ENCODE measurements at regions not wholly inside any gene's neighbourhood (a gene's known extent, or its start where the extent isn't known, plus 50 kb on each side); places are given as distances from the start of the nearest gene placed in this dataset.

- no peak for FAIRE-seq
- no peak for DNase-seq (ENCODE audit: insufficient read length, low spot score)
- no peak for TF ChIP-seq POLR2A (IDR thresholded peaks at IDR 0.05; ENCODE audit: low read depth, low read length)
- no peak for TF ChIP-seq POLR2AphosphoS5 (IDR thresholded peaks at IDR 0.05; ENCODE audit: low read depth, low read length)
- TF ChIP-seq SPI1 (IDR thresholded peaks at IDR 0.05; ENCODE audit: low read depth, low read length), result no peak
- no peak for TF ChIP-seq POU2F2 (IDR thresholded peaks at IDR 0.05; ENCODE audit: low read depth, low read length)
- TF ChIP-seq TAF1 (IDR thresholded peaks at IDR 0.05; ENCODE audit: low read depth, low read length), result no peak
- TF ChIP-seq PAX5 (IDR thresholded peaks at IDR 0.05; ENCODE audit: insufficient read depth, low read length, severe bottlenecking), result no peak
Observed at GRCh38 chr20:52533401-52533800, 341.8 kb upstream of the ZFP64 start.

- DNase-seq (ENCODE audit: insufficient read length, low spot score), result no peak
- no peak for FAIRE-seq
- TF ChIP-seq POLR2AphosphoS5 (IDR thresholded peaks at IDR 0.05; ENCODE audit: low read depth, low read length), result no peak
- no peak for TF ChIP-seq SPI1 (IDR thresholded peaks at IDR 0.05; ENCODE audit: low read depth, low read length)
Observed at GRCh38 chr20:52532674-52533073, 341.1 kb upstream of the ZFP64 start.

GRCh38 chr20:52530571-52530970 lies 339.0 kb upstream of the ZFP64 start:
- DNase-seq (ENCODE audit: insufficient read length, low spot score) (no peak), FAIRE-seq (no peak)
- TF ChIP-seq PAX5 (IDR thresholded peaks at IDR 0.05; ENCODE audit: insufficient read depth, low read length, severe bottlenecking) (no peak), TAF1 (IDR thresholded peaks at IDR 0.05; ENCODE audit: low read depth, low read length) (no peak), POLR2A (IDR thresholded peaks at IDR 0.05; ENCODE audit: low read depth, low read length) (no peak), POU2F2 (IDR thresholded peaks at IDR 0.05; ENCODE audit: low read depth, low read length) (no peak), POLR2AphosphoS5 (IDR thresholded peaks at IDR 0.05; ENCODE audit: low read depth, low read length) (no peak), SPI1 (IDR thresholded peaks at IDR 0.05; ENCODE audit: low read depth, low read length) (no peak)

GRCh38 chr20:52529826-52530225 lies 338.2 kb upstream of the ZFP64 start:
- FAIRE-seq (no peak), DNase-seq (ENCODE audit: insufficient read length, low spot score) (no peak)
- TF ChIP-seq POLR2AphosphoS5 (IDR thresholded peaks at IDR 0.05; ENCODE audit: low read depth, low read length) (no peak), SPI1 (IDR thresholded peaks at IDR 0.05; ENCODE audit: low read depth, low read length) (no peak), PAX5 (IDR thresholded peaks at IDR 0.05; ENCODE audit: insufficient read depth, low read length, severe bottlenecking) (no peak), POLR2A (IDR thresholded peaks at IDR 0.05; ENCODE audit: low read depth, low read length) (no peak), TAF1 (IDR thresholded peaks at IDR 0.05; ENCODE audit: low read depth, low read length) (no peak), POU2F2 (IDR thresholded peaks at IDR 0.05; ENCODE audit: low read depth, low read length) (no peak)

- FAIRE-seq, result no peak
Observed at GRCh38 chr20:52524861-52525260, 333.3 kb upstream of the ZFP64 start.

GRCh38 chr20:52518735-52519134 lies 327.2 kb upstream of the ZFP64 start:
- DNase-seq (ENCODE audit: insufficient read length, low spot score), result no peak
- no peak for TF ChIP-seq POU2F2 (IDR thresholded peaks at IDR 0.05; ENCODE audit: low read depth, low read length)
- no peak for TF ChIP-seq TAF1 (IDR thresholded peaks at IDR 0.05; ENCODE audit: low read depth, low read length)
- FAIRE-seq, result no peak

More at GRCh38 chr20:52524861-52525260, 333.3 kb upstream of the ZFP64 start:
- DNase-seq (ENCODE audit: insufficient read length, low spot score), result no peak
- no peak for TF ChIP-seq SPI1 (IDR thresholded peaks at IDR 0.05; ENCODE audit: low read depth, low read length)
- no peak for TF ChIP-seq TAF1 (IDR thresholded peaks at IDR 0.05; ENCODE audit: low read depth, low read length)
- TF ChIP-seq POU2F2 (IDR thresholded peaks at IDR 0.05; ENCODE audit: low read depth, low read length), result no peak
- no peak for TF ChIP-seq POLR2A (IDR thresholded peaks at IDR 0.05; ENCODE audit: low read depth, low read length)
- TF ChIP-seq PAX5 (IDR thresholded peaks at IDR 0.05; ENCODE audit: insufficient read depth, low read length, severe bottlenecking), result no peak
- TF ChIP-seq POLR2AphosphoS5 (IDR thresholded peaks at IDR 0.05; ENCODE audit: low read depth, low read length), result no peak

GRCh38 chr20:52515877-52516276 lies 324.3 kb upstream of the ZFP64 start:
- TF ChIP-seq POLR2AphosphoS5 (IDR thresholded peaks at IDR 0.05; ENCODE audit: low read depth, low read length), result no peak
- TF ChIP-seq TAF1 (IDR thresholded peaks at IDR 0.05; ENCODE audit: low read depth, low read length), result no peak
- no peak for TF ChIP-seq SPI1 (IDR thresholded peaks at IDR 0.05; ENCODE audit: low read depth, low read length)
- TF ChIP-seq PAX5 (IDR thresholded peaks at IDR 0.05; ENCODE audit: insufficient read depth, low read length, severe bottlenecking), result no peak
- TF ChIP-seq POU2F2 (IDR thresholded peaks at IDR 0.05; ENCODE audit: low read depth, low read length), result no peak
- no peak for TF ChIP-seq POLR2A (IDR thresholded peaks at IDR 0.05; ENCODE audit: low read depth, low read length)
- FAIRE-seq (no peak), DNase-seq (ENCODE audit: insufficient read length, low spot score) (no peak)

GRCh38 chr20:52500157-52500556 lies 308.6 kb upstream of the ZFP64 start:
- TF ChIP-seq PAX5 (IDR thresholded peaks at IDR 0.05; ENCODE audit: insufficient read depth, low read length, severe bottlenecking) (no peak), SPI1 (IDR thresholded peaks at IDR 0.05; ENCODE audit: low read depth, low read length) (no peak), POU2F2 (IDR thresholded peaks at IDR 0.05; ENCODE audit: low read depth, low read length) (no peak), TAF1 (IDR thresholded peaks at IDR 0.05; ENCODE audit: low read depth, low read length) (no peak)
- FAIRE-seq (no peak), DNase-seq (ENCODE audit: insufficient read length, low spot score) (no peak)

GRCh38 chr20:52497731-52498130 lies 306.2 kb upstream of the ZFP64 start:
- no peak for TF ChIP-seq POU2F2 (IDR thresholded peaks at IDR 0.05; ENCODE audit: low read depth, low read length)
- no peak for TF ChIP-seq TAF1 (IDR thresholded peaks at IDR 0.05; ENCODE audit: low read depth, low read length)
- TF ChIP-seq POLR2AphosphoS5 (IDR thresholded peaks at IDR 0.05; ENCODE audit: low read depth, low read length), result no peak
- no peak for TF ChIP-seq SPI1 (IDR thresholded peaks at IDR 0.05; ENCODE audit: low read depth, low read length)
- TF ChIP-seq POLR2A (IDR thresholded peaks at IDR 0.05; ENCODE audit: low read depth, low read length), result no peak
- TF ChIP-seq PAX5 (IDR thresholded peaks at IDR 0.05; ENCODE audit: insufficient read depth, low read length, severe bottlenecking), result no peak
- FAIRE-seq, result no peak
- DNase-seq (ENCODE audit: insufficient read length, low spot score), result no peak

- FAIRE-seq (no peak), DNase-seq (ENCODE audit: insufficient read length, low spot score) (no peak)
- TF ChIP-seq SPI1 (IDR thresholded peaks at IDR 0.05; ENCODE audit: low read depth, low read length) (no peak), POLR2A (IDR thresholded peaks at IDR 0.05; ENCODE audit: low read depth, low read length) (no peak), TAF1 (IDR thresholded peaks at IDR 0.05; ENCODE audit: low read depth, low read length) (no peak), POU2F2 (IDR thresholded peaks at IDR 0.05; ENCODE audit: low read depth, low read length) (no peak), PAX5 (IDR thresholded peaks at IDR 0.05; ENCODE audit: insufficient read depth, low read length, severe bottlenecking) (no peak), POLR2AphosphoS5 (IDR thresholded peaks at IDR 0.05; ENCODE audit: low read depth, low read length) (no peak)
Observed at GRCh38 chr20:52496191-52496590, 304.6 kb upstream of the ZFP64 start.
